HEK293T (cell line): ENCODE measurements at regions not wholly inside any gene's neighbourhood (a gene's known extent, or its start where the extent isn't known, plus 50 kb on each side); places are given as distances from the start of the nearest gene placed in this dataset.

Source experiments
- ELF4 ChIP-seq: fragments of 450-650 bp; IDR thresholded peaks from 2 replicates; pipeline ENCODE4 v1.6.1; 2017; ENCODE audit warnings: antibody characterized with exemption
- HDGF ChIP-seq: fragments of 450-650 bp; IDR thresholded peaks from 2 replicates; pipeline ENCODE4 v1.6.1; 2017; ENCODE audit warnings: antibody characterized with exemption, borderline replicate concordance
- L3MBTL2 ChIP-seq: fragments of 450-650 bp; conservative IDR thresholded peaks from 2 replicates; pipeline ENCODE4 v1.6.1; 2016; ENCODE audit warnings: mild to moderate bottlenecking
- PKNOX1 ChIP-seq: fragments of 450-650 bp; IDR thresholded peaks from 2 replicates; pipeline ENCODE4 v1.6.1; 2016

- TF ChIP-seq HDGF (no peak), ELF4 (no peak), PKNOX1 (no peak), L3MBTL2 (no peak)
Measured at GRCh38 chr21:25453524-25453923, 153.8 kb downstream of the MRPL39 start.
